Uterus (tissue), 2 donors: ENCODE measurements at regions not wholly inside any gene's neighbourhood (a gene's known extent, or its start where the extent isn't known, plus 50 kb on each side); places are given as distances from the start of the nearest gene placed in this dataset.

Experiments used
- POLR2A ChIP-seq, 2 donors: fragments of 450-650 bp; IDR thresholded peaks; one replicate each; pipeline ENCODE4 v1.6.1; 2016; ENCODE audit warnings: antibody characterized with exemption in 2 of 2, mild to moderate bottlenecking in 1 of 2, moderate library complexity in 1 of 2
- TF ChIP-seq, protein P1 (sequence below), 4 experiments: fragments of 200-600 bp in 2 of 4; fragments of 450-650 bp in 2 of 4; sonication (generic) in 2 of 4; IDR thresholded peaks; one replicate each; pipeline ENCODE4 v1.5.1; 2016 to 2019; ENCODE audit warnings: antibody characterized with exemption in 4 of 4, mild to moderate bottlenecking in 2 of 4, moderate library complexity in 1 of 4

DNA sequence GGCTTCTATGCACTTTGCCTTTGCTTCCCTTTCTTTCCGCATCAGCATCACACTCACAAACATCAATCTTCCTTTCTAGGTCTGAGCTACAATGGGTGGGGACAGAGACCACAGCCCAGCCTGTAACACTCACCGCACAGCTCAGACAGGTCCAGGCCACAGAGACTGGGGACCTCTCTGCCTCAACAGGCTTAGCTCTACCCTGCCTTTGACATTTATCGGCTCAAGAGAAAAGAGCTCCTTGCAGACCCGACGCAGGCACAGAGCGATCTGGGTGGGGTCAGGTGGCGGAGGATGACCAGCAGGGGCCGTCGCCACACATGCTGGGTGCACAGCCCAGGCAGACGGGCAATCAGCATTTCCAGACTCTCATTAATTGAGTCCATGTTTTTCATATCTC lies 837.3 kb downstream of the TBC1D22A start:
- TF ChIP-seq POLR2A (IDR thresholded peaks at IDR 0.05), result no peak
- TF ChIP-seq, protein P1, sequence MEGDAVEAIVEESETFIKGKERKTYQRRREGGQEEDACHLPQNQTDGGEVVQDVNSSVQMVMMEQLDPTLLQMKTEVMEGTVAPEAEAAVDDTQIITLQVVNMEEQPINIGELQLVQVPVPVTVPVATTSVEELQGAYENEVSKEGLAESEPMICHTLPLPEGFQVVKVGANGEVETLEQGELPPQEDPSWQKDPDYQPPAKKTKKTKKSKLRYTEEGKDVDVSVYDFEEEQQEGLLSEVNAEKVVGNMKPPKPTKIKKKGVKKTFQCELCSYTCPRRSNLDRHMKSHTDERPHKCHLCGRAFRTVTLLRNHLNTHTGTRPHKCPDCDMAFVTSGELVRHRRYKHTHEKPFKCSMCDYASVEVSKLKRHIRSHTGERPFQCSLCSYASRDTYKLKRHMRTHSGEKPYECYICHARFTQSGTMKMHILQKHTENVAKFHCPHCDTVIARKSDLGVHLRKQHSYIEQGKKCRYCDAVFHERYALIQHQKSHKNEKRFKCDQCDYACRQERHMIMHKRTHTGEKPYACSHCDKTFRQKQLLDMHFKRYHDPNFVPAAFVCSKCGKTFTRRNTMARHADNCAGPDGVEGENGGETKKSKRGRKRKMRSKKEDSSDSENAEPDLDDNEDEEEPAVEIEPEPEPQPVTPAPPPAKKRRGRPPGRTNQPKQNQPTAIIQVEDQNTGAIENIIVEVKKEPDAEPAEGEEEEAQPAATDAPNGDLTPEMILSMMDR (IDR thresholded peaks at IDR 0.05), result no peak
